GM06990 (cell line): ENCODE measurements at regions not wholly inside any gene's neighbourhood (a gene's known extent, or its start where the extent isn't known, plus 50 kb on each side); places are given as distances from the start of the nearest gene placed in this dataset.

ENCODE experiments used
- DNase-seq: peaks from one replicate; pipeline ENCODE4 v3.0.0-alpha.2; 2011; ENCODE audit not compliant: insufficient read length; ENCODE audit errors: extremely low read depth
- H3K27me3 ChIP-seq: replicated peaks from 2 replicates; pipeline ENCODE4 v1.6.0; 2011; ENCODE audit warnings: low read length; ENCODE audit not compliant: control insufficient read depth, insufficient read depth
- H3K36me3 ChIP-seq: 2 replicates; pipeline ENCODE4 v1.5.1; 2011; ENCODE audit warnings: low read length; ENCODE audit not compliant: control insufficient read depth, insufficient read depth
- H3K4me3 ChIP-seq: replicated peaks from 2 replicates; pipeline ENCODE4 v1.5.1; 2011; ENCODE audit warnings: low read depth, mild to moderate bottlenecking, control low read depth, low read length
- CTCF ChIP-seq: IDR thresholded peaks from 2 replicates; pipeline ENCODE4 v1.5.1; 2011; ENCODE audit warnings: low read length, control low read depth, mild to moderate bottlenecking, inconsistent platforms; ENCODE audit not compliant: insufficient read depth, poor library complexity, severe bottlenecking

DNA sequence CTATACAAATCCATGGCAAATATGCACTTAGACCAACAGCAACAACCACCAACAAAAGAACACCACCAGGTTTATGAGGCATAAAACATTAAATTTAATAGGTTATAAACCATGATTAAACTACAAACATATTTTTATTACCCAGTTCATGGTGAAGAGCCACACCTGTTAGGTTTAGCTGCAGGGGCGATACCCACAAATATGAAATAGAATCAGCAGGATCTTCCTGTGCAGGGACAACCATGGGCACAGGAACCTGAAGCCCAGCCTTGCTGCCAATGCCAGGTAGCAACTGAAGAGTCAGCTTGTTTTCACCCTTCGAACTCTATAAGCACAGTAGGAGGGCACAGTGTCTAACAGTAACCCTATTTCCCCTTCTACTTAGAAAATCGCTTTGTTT is 675.0 kb downstream of the SATB2 start:
- TF ChIP-seq CTCF = no peak
- Histone ChIP-seq H3K4me3 (no peak overlapping the region), H3K36me3 (no peaks in the 10 kb centered on the region), H3K27me3 (no peaks in the 10 kb centered on the region)
- no peak for DNase-seq

- Histone ChIP-seq H3K36me3 (no peaks in the 10 kb centered on the region), H3K4me3 (no peak overlapping the region), H3K27me3 (no peaks in the 10 kb centered on the region)
- no peak for DNase-seq
- no peak for TF ChIP-seq CTCF
Measured at GRCh38 chr2:198776616-198777406, 680.9 kb downstream of the SATB2 start.

- DNase-seq = no peak
- Histone ChIP-seq H3K4me3 (no peak overlapping the region), H3K36me3 (no peaks in the 10 kb centered on the region), H3K27me3 (no peaks in the 10 kb centered on the region)
- TF ChIP-seq CTCF = no peak
Measured at GRCh38 chr2:198775737-198776136, 682.0 kb downstream of the SATB2 start.

GRCh38 chr2:198774576-198774975 is 683.2 kb downstream of the SATB2 start:
- DNase-seq = peak; percentile 15
- Histone ChIP-seq H3K27me3 (no peaks in the 10 kb centered on the region), H3K4me3 (no peak overlapping the region), H3K36me3 (no peaks in the 10 kb centered on the region)
- TF ChIP-seq CTCF = no peak

- no peak overlapping the region for H3K4me3 ChIP-seq
- no peak for DNase-seq
- H3K27me3 ChIP-seq = no peaks in the 10 kb centered on the region; the same call in 1 of the 2 replicates
- H3K36me3 ChIP-seq = no peaks in the 10 kb centered on the region
- no peak for TF ChIP-seq CTCF
Measured at GRCh38 chr2:198767694-198768093, 690.0 kb downstream of the SATB2 start.
